Lower lobe of right lung (tissue), 2 donors: ENCODE measurements at regions not wholly inside any gene's neighbourhood (a gene's known extent, or its start where the extent isn't known, plus 50 kb on each side); places are given as distances from the start of the nearest gene placed in this dataset.

ENCODE experiments used
- ATAC-seq, 2 donors: fragments of 200-7000 bp; cut with Tn5 transposase; one replicate each; pipeline ENCODE4 v1.9.1; 2020 to 2022; ENCODE audit warnings: mild to moderate bottlenecking in 2 of 2, moderate library complexity in 2 of 2
- DNase-seq: peaks from one replicate; pipeline ENCODE4 v3.0.0-alpha.2; 2020
- H3K27ac ChIP-seq: fragments of 200-600 bp; one replicate; pipeline ENCODE4 v1.8.0; 2022
- H3K27me3 ChIP-seq: fragments of 200-600 bp; one replicate; pipeline ENCODE4 v1.8.0; 2022; ENCODE audit warnings: low read depth
- H3K36me3 ChIP-seq: fragments of 200-600 bp; one replicate; pipeline ENCODE4 v1.8.0; 2022; ENCODE audit warnings: mild to moderate bottlenecking
- H3K4me1 ChIP-seq: fragments of 200-600 bp; one replicate; pipeline ENCODE4 v1.8.0; 2022
- H3K4me3 ChIP-seq: fragments of 200-600 bp; one replicate; pipeline ENCODE4 v1.8.0; 2022; ENCODE audit warnings: mild to moderate bottlenecking
- H3K9me3 ChIP-seq: fragments of 200-600 bp; one replicate; pipeline ENCODE4 v1.8.0; 2022
- intact Hi-C: fragments of 100-400 bp; cut with DNase I; formaldehyde crosslinking; loops from one replicate; pipeline ENCODE4 v1.11.0; 2022
- TF ChIP-seq, protein P1 (sequence below): fragments of 200-600 bp; IDR thresholded peaks from one replicate; pipeline ENCODE4 v1.8.0; 2022; ENCODE audit warnings: antibody characterized with exemption, mild to moderate bottlenecking
- donor health status: DM: no; HTN: yes; CAD: no; lungs with severe emphysema.

DNA sequence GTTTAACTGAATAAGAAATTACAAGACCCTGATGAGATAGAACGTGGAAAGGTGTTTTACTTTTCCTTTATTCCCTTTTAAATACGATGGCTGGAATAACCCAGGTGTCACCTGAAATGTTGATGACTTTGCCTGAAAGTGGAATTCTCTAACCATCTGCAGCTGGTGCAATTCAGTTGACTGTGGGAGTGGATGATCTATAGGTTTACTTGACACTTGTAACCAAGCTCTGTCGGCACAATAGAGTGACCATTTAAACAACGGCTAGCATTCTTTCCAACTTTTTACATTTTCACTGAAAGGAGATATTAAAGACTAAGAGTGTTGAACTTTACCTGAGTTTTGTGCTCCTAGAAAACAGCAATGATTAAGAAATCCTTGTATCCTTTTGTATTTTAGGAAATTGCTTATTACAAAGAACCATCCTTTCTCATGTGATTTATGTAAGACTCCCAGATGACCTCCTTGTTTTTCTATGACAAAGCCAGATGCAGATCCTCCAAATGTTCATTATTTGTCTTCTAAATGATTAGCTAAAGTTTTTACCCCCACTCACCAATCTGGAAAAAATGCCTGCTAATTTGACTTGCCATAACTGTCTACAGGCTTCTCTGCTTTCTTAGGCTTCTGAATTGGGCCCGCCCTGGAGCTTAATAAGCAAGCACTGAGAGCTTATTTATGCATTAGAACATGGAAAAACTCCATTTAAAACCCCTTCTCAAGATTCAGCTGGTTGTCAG, 129.5 kb upstream of the LRRC7 start:
- Histone ChIP-seq H3K4me3 (no peak overlapping the region), H3K27me3 (no peaks in the 10 kb centered on the region), H3K36me3 (no peaks in the 10 kb centered on the region), H3K9me3 (no peaks in the 10 kb centered on the region), H3K27ac (no peak overlapping the region), H3K4me1 (no peaks in the 10 kb centered on the region)
- DNase-seq, result no peak
- intact Hi-C loops, result no loop called here
- no peak for ATAC-seq
- TF ChIP-seq, protein P1, sequence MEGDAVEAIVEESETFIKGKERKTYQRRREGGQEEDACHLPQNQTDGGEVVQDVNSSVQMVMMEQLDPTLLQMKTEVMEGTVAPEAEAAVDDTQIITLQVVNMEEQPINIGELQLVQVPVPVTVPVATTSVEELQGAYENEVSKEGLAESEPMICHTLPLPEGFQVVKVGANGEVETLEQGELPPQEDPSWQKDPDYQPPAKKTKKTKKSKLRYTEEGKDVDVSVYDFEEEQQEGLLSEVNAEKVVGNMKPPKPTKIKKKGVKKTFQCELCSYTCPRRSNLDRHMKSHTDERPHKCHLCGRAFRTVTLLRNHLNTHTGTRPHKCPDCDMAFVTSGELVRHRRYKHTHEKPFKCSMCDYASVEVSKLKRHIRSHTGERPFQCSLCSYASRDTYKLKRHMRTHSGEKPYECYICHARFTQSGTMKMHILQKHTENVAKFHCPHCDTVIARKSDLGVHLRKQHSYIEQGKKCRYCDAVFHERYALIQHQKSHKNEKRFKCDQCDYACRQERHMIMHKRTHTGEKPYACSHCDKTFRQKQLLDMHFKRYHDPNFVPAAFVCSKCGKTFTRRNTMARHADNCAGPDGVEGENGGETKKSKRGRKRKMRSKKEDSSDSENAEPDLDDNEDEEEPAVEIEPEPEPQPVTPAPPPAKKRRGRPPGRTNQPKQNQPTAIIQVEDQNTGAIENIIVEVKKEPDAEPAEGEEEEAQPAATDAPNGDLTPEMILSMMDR, result no peak

DNA sequence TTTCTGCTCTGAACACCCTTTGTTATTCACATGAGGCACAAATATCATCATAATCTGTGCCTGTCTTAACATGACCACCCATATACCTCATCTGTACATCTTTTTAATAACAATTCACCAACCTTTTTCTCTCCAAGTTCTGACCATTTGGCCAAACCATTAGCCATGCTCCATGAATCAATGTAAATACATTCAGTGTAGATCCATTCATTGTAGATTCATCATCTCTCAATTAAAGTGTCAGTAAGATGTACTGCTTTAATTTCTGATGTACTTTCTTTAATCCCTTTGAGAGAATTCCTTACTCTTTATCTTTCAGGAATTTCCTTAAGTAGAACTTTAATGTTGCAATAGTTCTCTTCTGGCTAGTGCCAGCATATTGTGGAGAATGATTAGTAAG, 126.2 kb upstream of the LRRC7 start:
- Histone ChIP-seq H3K4me3 (no peak overlapping the region), H3K36me3 (no peaks in the 10 kb centered on the region), H3K27ac (no peak overlapping the region), H3K27me3 (no peaks in the 10 kb centered on the region), H3K4me1 (no peaks in the 10 kb centered on the region), H3K9me3 (no peaks in the 10 kb centered on the region)
- intact Hi-C loops, result no loop called here
- ATAC-seq (no peak), DNase-seq (no peak)
- TF ChIP-seq, protein P1, result no peak

DNA sequence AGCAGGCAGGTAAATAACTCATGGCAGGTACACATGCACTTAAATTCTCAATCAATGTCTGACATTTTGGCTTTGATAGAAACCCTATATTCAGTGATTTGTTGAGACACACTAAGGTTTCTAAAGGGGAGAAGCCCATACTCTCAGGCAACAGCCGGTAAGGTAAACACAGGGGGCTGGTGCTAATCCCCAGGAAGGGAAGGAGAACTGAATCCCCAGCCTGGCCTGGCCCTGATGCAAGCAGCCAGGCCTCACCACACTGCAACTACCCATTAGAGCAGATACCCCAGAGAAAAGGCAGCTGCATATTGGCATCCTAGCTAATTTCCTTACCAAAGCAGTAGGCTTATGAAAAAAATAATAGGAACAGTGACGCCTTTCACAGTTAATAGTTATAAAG, 116.5 kb upstream of the LRRC7 start:
- ATAC-seq (no peak), DNase-seq (no peak)
- no peaks in the 10 kb centered on the region for H3K36me3 ChIP-seq
- no peaks in the 10 kb centered on the region for H3K9me3 ChIP-seq
- H3K4me1 ChIP-seq, result no peaks in the 10 kb centered on the region
- H3K27me3 ChIP-seq, result no peaks in the 10 kb centered on the region
- TF ChIP-seq, protein P1, result no peak
- no peak overlapping the region for H3K4me3 ChIP-seq
- intact Hi-C loops, result no loop called here
- H3K27ac ChIP-seq, result no peak overlapping the region

DNA sequence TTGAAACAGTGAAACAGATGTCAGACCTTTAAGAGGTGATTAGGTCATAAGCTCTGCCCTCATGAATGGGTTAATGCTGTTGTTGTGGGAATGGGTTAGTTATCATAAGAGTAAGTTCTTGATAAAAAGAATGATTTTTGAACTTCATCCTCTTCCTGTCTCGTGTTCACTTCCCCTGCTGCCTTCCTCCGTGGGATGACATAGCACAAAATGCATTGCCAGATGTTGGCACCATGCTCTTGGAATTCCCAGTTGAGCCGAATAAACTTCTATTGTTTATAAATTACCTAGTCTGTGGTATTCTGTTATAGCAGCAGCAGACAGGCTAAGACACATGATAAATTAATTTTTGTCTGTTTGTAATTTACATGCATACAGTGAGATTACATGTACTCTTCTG, 112.0 kb upstream of the LRRC7 start:
- no peaks in the 10 kb centered on the region for H3K4me1 ChIP-seq
- intact Hi-C loops, result no loop called here
- no peaks in the 10 kb centered on the region for H3K9me3 ChIP-seq
- H3K36me3 ChIP-seq, result no peaks in the 10 kb centered on the region
- TF ChIP-seq, protein P1, result no peak
- DNase-seq, result no peak
- ATAC-seq, result no peak
- no peak overlapping the region for H3K4me3 ChIP-seq
- no peaks in the 10 kb centered on the region for H3K27me3 ChIP-seq
- no peak overlapping the region for H3K27ac ChIP-seq

DNA sequence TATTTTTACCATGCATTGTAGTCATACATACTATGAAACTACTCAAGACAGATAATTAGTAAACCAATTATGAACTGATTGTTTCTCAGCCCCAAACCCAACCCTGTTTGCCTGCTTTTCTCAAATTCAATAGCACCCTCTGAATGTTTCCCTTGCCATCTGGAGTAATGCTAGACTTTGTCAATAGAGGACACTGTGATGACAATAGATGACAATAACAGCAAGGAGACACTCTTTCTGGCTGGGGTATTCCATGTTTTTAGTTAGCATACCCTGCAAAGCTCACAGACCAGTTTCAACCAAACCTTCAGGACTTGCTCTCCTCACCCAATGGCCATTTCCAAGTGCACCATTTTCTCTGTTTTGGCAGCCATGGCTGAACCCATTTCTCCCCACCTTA, 108.5 kb upstream of the LRRC7 start:
- Histone ChIP-seq H3K27ac (no peak overlapping the region), H3K4me1 (no peaks in the 10 kb centered on the region), H3K27me3 (no peaks in the 10 kb centered on the region), H3K4me3 (no peak overlapping the region), H3K36me3 (no peaks in the 10 kb centered on the region), H3K9me3 (no peaks in the 10 kb centered on the region)
- no peak for ATAC-seq
- DNase-seq, result no peak
- TF ChIP-seq, protein P1, result no peak
- intact Hi-C loops, result no loop called here
